ENCODE measurements at regions not wholly inside any gene's neighbourhood (a gene's known extent, or its start where the extent isn't known, plus 50 kb on each side); places are given as distances from the start of the nearest gene placed in this dataset.

DNA sequence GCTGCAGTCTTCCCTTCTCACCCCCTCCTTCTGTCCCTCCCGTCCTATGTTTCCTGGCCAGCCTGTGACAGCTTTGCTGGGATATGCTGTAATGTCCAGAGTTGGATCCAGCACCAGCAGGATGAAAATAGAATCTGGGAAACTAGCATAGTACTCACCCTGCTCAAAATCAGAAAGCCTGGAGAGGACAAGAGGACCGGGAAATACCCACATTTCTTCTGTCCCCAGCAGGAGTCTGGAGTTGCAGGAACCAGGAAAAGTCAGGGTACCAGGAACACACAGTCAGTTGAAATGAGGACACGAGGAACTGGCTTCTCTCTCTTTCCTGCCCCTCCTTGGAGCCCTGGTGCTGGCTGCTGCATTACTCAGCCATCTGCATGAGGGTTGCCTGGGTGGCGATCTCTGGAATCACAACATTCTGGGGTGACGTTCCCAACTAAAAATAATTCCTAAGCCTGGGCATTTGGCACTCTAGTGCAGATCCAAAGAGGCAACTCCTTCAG is 59.6 kb upstream of the NFIL3 start:
- FAIRE-seq (no peak), DNase-seq (no peak), ATAC-seq (peak in 1 of 4 donors; percentile 63)
- intact Hi-C loops (cut with DNase I) = no loop called here
- Histone ChIP-seq H3K27me3 (no peaks in the 10 kb centered on the region), H3K9me3 (no peaks in the 10 kb centered on the region), H3K4me1 (no peaks in the 10 kb centered on the region), H3K4me3 (no peak overlapping the region), H3K36me3 (no peaks in the 10 kb centered on the region), H3K27ac (peak overlapping the region in 1 of 4 donors; percentile 17)
- whole genome bisulfite sequencing, 2 donors = 69 to 73% methylated on average over 5 of the region's 5 CpGs
- no peak for TF ChIP-seq CTCF (IDR thresholded peaks at IDR 0.05)

- WGBS, 2 donors = 87% methylated on average over 5 of the region's 5 CpGs
- FAIRE-seq (no peak), DNase-seq (no peak), ATAC-seq (no peak)
- intact Hi-C loops (cut with DNase I) = no loop called here
- no peaks in the 10 kb centered on the region for H3K4me1 ChIP-seq
- H3K4me3 ChIP-seq = no peak overlapping the region
- no peak overlapping the region for H3K27ac ChIP-seq
- no peaks in the 10 kb centered on the region for H3K27me3 ChIP-seq
- no peaks in the 10 kb centered on the region for H3K36me3 ChIP-seq
- TF ChIP-seq CTCF (IDR thresholded peaks at IDR 0.05) = no peak
- no peaks in the 10 kb centered on the region for H3K9me3 ChIP-seq
These were observed 58.3 kb upstream of the NFIL3 start for GRCh38 chr9:91481972-91482371.

DNA sequence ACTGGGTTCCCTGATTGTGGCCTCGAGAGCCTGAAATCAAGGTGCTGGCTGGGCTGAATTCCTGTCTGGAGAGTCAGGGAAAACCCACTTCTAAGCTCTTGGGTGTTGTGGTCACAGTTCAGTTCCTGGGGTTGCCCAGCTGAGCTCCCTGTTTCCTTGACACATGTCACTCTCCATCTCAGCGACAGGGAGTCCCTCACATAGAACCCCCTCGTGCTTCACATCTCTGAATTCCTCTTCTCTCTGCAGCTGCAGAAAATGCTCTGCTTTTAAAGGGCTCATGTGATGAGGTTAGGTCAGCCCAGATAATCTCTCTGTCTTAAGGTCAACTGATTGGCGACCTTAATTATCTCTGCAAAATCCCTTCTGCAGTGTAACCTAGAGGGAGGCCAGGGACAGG is 53.5 kb upstream of the NFIL3 start:
- Histone ChIP-seq H3K36me3 (no peaks in the 10 kb centered on the region), H3K27ac (no peak overlapping the region), H3K27me3 (no peaks in the 10 kb centered on the region), H3K9me3 (no peaks in the 10 kb centered on the region), H3K4me1 (no peaks in the 10 kb centered on the region), H3K4me3 (no peak overlapping the region)
- 63 to 70% methylated on average over 4 of the region's 4 CpGs for WGBS, 2 donors
- FAIRE-seq (no peak), DNase-seq (no peak), ATAC-seq (no peak)
- TF ChIP-seq CTCF (IDR thresholded peaks at IDR 0.05) = no peak
- intact Hi-C loops (cut with DNase I) = no loop called here

GRCh38 chr9:91474656-91475055 is 51.0 kb upstream of the NFIL3 start:
- no peak for TF ChIP-seq CTCF (IDR thresholded peaks at IDR 0.05)
- WGBS, 2 donors = 8 to 17% methylated on average over 1 of the region's 1 CpG
- H3K36me3 ChIP-seq = no peaks in the 10 kb centered on the region
- no peaks in the 10 kb centered on the region for H3K4me1 ChIP-seq
- DNase-seq = no peak
- no peaks in the 10 kb centered on the region for H3K9me3 ChIP-seq
- FAIRE-seq = no peak
- no peak overlapping the region for H3K27ac ChIP-seq
- intact Hi-C loops (cut with DNase I) = no loop called here
- no peaks in the 10 kb centered on the region for H3K27me3 ChIP-seq
- no peak overlapping the region for H3K4me3 ChIP-seq
- ATAC-seq = no peak

All from pancreas (tissue), 10 donors.